Cerebellar cortex (tissue), 1 donor: ENCODE measurements at regions not wholly inside any gene's neighbourhood (a gene's known extent, or its start where the extent isn't known, plus 50 kb on each side); places are given as distances from the start of the nearest gene placed in this dataset.
A peak's percentile ranks its signal among the peaks of the same experiment; 100 is the strongest.
"Not testable (repeated sequence)": the region's sequence is repeated elsewhere in the genome, so short reads cannot be mapped to it uniquely, and the experiment has no call there.

Experiments
- DNase-seq: peaks from one replicate; pipeline ENCODE4 v3.0.0-alpha.2; 2015; ENCODE audit warnings: low spot score

GRCh38 chr20:29427201-29428060, 1830.0 kb upstream of the DEFB115 start:
- no peak for DNase-seq

DNA sequence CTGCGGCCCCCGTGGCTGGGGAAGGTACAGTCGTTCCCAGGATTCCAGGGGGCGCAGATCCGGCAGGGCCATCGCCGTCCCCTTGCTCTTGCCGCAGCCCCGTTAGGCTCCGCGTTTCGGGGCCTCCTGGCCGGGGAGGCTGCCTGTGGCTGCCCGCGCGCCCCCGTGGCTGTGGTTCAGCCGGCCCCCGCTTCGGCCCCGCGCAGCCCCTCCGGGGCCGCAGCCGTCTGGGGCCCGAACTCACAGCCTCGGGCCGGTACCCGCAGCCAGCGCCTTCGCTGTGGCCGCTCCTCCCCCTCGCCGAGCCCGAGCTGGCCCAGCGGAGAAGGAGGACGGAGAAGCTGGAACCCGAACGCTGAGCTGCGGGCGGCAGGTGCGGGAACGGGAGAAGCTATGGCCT, 1826.9 kb upstream of the DEFB115 start:
- no peak for DNase-seq

- DNase-seq: not testable (repeated sequence)
Observed at GRCh38 chr20:29440721-29441120, 1816.7 kb upstream of the DEFB115 start.

DNA sequence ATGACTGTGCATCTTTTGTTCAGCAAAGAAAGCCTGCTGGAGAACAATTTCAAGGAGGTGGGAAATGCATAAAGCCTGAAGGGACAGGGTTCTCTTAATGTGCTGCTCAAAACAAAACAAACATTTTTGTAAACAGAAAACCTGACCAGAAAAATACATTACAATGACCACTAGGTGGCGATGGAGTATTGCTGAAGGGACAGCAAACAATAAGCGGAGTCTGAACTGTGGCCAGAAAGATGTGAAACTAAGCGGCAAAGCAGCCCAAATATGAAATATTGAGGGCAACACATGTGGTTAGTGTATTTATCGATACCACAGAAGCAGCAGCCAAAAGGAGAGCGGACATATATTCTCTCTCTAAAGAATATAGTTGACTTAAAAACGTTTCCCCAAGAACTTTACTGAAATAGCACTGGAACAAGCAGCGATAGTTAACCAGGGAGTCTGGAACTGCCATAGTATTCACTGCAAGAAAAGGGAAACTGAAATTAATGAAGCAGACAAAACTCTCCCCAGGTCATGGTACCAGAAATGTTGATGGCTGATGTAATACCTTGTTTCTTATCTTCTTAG, 1814.2 kb upstream of the DEFB115 start:
- DNase-seq: peak; percentile 63

- DNase-seq: no peak
Observed at GRCh38 chr20:29443819-29444218, 1813.6 kb upstream of the DEFB115 start.

DNA sequence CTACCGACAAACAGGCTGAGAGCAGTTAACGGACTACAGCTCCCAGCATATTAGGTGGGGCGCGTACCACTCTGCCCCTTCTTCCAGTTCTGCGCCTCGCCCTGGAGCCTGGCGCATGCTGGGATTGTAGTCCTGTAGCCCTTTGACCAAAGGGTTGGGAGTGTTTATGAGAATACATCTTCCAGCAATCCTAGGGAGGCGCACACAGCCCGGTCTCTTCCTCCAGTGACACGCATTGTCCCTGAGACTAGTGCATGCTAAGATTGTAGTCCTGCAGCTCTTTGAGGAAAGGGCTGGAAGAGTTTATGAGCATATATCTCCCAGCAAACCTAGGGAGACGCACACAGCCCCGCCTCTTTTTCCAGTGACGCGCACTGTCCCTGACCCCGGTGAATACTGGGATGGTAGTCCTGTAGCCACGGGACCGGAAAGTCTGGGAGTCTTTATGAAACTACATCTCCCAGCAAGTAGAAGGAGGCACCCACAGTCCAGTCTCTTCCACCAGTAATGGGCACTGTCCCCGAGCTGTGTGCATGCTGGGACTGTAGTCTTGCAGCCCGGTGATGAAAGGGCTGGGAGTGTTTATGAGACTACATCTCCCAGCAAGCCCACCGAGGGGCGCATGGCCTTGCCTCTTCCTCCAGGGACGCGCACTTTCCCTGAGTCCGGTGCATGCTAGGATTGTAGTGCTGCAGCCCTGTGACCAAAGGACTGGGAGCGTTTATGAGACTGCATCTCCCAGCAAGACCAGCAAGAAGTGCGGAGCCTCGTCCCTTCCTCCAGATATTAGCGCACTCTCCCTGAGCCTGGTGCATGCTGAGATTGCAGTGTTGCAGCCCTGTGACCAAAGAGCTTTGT, 1812.2 kb upstream of the DEFB115 start:
- DNase-seq: peak; percentile 81

DNA sequence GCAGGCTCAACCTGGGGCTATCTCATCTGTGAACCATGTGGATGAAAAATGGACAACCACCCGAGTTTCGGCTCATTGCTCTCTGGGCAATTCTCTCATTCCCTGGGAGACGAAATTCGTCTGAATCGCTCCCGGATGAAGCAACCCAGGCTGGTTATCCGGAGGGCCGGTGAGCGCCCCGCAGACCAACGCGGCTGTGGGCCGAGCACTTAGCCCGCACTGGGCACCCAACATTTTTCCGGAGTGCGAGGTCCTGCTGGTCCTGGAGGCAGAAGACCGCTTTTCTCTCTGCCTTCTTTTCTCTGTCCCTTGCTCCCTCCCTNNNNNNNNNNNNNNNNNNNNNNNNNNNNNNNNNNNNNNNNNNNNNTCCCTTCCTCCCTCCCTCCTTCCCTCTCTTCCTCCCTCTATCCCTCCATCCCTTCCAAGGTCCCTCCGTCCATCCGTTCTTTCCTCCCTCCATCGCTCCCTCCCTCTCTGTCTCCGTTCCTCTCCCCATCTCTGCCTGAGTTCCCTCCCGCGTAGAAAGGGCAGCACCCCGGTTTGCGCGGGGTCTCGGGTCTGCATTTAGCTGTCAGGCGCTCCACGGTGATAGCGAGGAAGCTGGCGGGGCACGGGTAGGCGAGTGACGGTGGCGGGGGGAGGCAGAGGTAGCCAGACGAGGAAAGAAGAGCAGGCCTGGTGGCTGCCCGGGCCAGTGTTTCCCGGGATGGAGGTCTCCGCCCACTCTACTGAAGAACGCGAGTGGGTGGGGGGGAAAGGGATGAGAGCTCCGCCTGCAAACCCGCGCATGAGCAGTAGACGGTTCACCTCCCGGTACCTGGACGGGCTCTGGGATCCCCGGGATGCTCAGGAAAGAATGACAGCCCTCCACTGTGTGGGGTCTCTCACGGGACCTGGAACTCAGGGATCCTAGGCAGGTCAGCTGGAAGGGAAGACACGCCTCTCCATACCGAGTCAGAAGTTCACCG, 1809.7 kb upstream of the DEFB115 start:
- DNase-seq: not testable (repeated sequence)

DNA sequence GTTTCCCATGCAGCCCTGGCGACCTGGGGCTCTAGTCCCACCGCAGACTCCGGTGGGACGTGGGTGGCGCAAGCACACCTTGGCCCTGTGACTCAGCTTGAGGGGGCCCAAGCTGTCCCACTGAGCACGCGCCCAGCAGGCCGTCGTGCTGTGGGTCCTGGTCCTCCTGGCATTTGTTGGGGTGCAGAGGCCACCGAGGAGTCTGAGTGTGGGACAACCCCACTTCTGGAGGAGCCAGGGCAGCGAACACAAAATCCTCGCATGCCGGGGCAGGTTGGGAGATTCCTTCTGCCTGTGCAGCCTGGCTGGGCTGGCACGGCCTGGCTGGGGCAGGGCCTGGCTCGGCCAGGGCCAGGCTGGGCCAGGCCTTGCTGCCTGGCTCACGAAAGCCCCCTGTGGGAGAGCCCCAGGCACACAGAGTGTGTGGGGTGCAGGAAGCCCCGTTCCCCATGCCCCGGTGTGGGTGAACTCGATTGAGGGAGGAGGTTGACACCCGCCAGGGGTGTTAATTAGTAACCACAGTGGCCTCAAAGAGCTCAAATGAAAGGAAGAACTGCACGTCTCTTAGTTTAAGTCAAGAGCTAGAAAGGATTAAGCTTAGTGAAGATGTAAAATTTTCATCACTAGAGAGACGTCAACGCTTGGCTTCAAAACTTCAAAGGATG, 1808.5 kb upstream of the DEFB115 start:
- DNase-seq: no peak

DNA sequence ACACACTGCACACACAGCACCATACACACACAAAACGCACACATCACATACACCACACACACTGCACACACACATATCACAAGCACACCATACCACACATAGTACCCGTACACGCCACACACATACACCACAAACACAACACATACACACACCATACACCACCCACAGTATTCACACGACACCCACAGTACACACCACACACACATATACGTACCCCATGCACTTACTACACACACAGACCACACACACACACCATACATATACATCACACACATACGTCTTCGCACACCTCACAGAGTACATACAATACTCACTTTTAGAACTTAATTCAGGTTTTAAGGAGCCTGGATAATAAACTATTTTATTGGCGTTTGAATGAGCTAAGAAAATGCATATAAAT, 1805.3 kb upstream of the DEFB115 start:
- DNase-seq: no peak

DNA sequence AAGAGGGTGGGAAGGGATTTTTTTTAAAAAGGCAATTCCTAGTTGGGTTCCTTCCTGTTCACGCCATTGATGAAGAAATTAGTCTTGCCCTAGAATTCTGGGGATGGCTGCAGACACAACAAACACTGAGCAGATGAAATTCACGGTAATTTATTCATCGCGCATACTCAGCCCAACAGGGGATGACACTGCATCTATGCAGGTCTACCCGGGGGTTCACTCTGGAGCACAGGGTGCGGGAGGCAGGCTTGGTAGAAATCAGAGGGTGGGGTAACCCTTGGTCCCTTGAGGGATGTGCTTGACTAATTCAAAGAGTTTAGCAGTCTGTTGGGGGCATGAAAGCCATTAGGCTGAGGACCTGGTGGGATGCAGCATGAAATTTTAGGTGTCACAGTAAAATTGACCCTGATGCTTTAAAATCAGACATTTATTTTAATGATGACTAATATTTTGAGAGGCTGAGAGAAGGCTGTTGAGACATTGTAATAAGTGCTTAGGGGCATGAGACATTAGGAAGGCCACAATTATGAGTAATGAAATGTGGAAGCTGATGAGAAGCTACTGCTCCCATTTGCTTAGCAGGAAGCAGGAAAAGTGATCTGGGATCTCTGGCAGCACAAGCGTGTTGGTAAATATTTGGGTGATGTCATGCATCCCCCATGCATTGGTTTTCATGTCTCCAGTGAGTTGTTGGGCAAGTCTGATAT, 1800.3 kb upstream of the DEFB115 start:
- not testable (repeated sequence) for DNase-seq

DNA sequence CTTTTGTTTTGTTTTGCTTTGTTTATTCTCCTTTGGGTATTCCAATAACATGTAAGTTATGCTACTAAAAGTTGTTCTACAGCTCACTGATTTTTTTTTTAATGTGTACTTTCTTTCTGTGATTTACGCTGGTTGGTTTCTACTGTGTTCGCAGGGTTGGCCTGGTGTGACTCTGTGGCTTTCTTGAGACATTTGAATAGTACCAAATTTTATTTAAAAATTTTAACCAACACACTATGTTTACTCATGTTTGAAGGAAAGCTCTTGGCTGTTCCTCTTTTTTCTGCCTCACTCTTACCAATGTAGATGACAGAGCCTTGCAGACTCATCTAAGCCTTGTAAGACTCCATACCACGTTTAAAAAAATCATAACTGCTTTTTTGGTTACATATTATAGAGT, 1784.9 kb upstream of the DEFB115 start:
- DNase-seq: no peak

GRCh38 chr20:29492840-29493239, 1764.6 kb upstream of the DEFB115 start:
- not testable (repeated sequence) for DNase-seq

DNA sequence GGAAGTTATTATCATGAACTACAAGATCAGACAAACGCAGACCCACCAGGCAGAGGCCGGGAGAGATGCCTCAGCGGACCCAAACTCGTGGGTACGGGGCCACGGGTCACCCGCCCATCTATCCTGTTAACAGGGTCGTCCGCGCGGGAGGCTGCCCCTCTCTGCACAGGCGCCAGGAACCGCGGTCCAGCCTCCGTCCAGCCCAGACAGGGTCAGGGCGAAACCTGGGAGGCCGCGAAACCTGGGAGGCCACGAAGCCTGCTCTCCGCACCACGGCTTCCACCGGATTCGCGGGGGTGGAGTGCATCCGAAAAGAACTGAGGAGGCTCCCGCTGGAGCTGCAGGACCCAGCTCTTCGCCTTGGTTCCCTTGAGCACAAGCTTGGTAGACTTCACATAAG, 1760.7 kb upstream of the DEFB115 start:
- DNase-seq: not testable (repeated sequence)

DNA sequence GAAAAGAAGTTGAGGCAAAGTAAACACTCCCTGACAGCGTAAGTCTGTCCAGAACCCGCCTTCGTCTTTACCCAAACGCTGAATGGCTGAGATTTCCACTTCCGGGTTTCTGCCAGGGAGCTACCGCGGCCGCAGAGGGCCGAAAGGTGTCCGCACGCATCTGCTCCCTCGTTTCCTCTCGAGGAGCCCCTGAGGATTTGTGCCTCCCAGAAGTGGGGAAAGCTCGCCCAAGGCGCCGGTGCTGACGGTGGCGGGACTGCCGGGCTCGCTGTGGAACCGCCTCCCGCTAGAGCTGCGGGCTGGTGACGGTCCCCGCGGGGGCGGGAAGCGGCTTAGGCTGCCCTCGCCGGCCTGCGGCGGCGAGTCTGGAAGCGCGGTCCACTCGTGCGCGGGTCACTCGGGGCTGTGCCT, 1760.2 kb upstream of the DEFB115 start:
- DNase-seq: peak; percentile 23

DNA sequence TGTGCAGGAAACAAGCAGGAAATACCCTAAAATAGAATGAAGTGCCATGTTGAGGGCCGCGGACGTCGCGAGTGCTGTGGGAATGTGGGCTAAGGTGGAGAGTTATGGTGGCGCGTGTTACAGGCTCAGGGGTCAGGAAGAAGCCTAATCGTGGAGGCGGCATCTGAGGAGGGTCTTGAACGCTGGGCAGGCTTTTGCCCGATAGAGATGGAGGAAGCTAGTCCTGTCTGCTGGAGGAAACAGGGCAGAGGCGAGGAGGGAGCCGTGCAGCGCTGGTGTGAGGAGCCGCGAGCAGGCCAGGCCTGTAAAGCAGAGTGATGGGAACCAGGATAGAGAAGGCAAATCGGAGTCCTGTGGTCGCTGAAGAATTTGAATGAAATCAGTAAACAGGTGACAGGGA, 1759.8 kb upstream of the DEFB115 start:
- DNase-seq: not testable (repeated sequence)

- not testable (repeated sequence) for DNase-seq
Observed at GRCh38 chr20:29500738-29501137, 1756.7 kb upstream of the DEFB115 start.

DNA sequence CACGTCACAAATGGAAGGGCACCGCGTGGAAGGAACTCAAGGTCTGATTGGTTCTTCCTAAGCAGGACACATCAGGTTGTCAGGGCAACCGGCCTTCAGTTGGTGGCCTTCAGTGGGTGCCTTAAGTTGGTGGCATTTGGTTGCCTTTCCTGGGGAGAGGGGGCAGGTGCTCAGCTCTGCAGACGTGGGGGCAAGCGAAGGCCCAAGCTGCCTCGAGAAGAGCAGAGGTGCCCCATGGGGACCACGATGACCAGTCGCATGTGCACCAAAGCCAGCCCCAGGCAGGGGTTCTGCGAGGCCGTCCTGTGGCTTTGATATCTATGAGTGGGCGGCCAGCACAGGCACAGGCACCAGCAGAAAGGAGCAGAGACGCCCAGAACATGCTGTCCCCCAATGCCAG, 1742.8 kb upstream of the DEFB115 start:
- not testable (repeated sequence) for DNase-seq

- not testable (repeated sequence) for DNase-seq
Observed at GRCh38 chr20:29516847-29517246, 1740.6 kb upstream of the DEFB115 start.

DNA sequence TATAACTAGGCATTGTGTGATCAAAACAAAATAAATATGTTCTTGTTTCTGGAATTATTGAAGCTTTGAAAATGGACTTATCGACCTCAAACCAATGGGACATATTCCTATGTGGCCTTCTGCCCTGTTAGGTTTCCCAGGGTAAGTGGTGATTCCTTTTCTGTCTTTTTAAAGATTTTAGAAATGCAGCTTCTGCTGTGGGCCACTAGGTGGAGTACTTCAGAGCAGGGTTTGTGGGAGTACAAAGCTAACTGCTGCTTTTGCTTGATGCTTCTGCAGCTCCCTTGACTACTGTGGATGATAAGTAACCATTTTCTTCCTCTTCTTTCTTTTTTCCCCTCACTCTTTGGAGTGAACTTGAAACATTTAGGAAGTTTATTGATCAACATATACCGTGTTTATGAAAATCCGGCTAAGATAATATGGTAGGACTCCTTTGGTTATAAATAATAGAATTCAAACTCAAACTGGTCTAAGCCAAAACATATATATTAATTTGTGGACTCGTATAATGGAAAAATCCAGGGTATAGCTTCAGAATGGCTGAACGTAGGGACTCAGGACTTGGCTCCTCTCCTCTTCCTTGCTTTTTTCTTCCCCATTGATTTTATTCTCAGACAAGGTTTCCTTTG, 1737.7 kb upstream of the DEFB115 start:
- DNase-seq: not testable (repeated sequence)
